Stomach (tissue), 4 donors: ENCODE measurements at regions not wholly inside any gene's neighbourhood (a gene's known extent, or its start where the extent isn't known, plus 50 kb on each side); places are given as distances from the start of the nearest gene placed in this dataset.

Experiments used
- CTCF ChIP-seq, 7 experiments: fragments of 450-650 bp in 4 of 7; fragments of 200-600 bp in 3 of 7; sonication (generic) in 3 of 7; IDR thresholded peaks; one replicate each; pipeline ENCODE4 v1.5.1; 2016 to 2019; ENCODE audit warnings: antibody characterized with exemption in 7 of 7, control low read depth in 2 of 7, mild to moderate bottlenecking in 1 of 7
- POLR2A ChIP-seq, 4 donors: fragments of 450-650 bp; IDR thresholded peaks; one replicate each; pipeline ENCODE4 v1.6.1; 2016; ENCODE audit warnings: antibody characterized with exemption in 4 of 4, control low read depth in 2 of 4, mild to moderate bottlenecking in 1 of 4, moderate library complexity in 1 of 4
- POLR2AphosphoS5 ChIP-seq, 3 donors: sonication (generic); formaldehyde crosslinking; IDR thresholded peaks; one replicate each; pipeline ENCODE4 v1.6.1; 2016; ENCODE audit warnings: antibody characterized with exemption in 3 of 3

- TF ChIP-seq CTCF (IDR thresholded peaks at IDR 0.05) (no peak), POLR2A (IDR thresholded peaks at IDR 0.05) (no peak), POLR2AphosphoS5 (IDR thresholded peaks at IDR 0.05) (no peak)
These were observed 151.8 kb upstream of the HEY2 start for GRCh38 chr6:125597411-125598253.
